Occipital lobe (tissue), 1 donor: ENCODE measurements at regions not wholly inside any gene's neighbourhood (a gene's known extent, or its start where the extent isn't known, plus 50 kb on each side); places are given as distances from the start of the nearest gene placed in this dataset.
A peak's percentile ranks its signal among the peaks of the same experiment; 100 is the strongest.

Source experiments
- DNase-seq: peaks from one replicate; lab custom pipeline; 2025; lab: John Stamatoyannopoulos, UW

- no peak for DNase-seq
These were observed 88.0 kb upstream of the CTNNA1 start for GRCh38 chr5:138665261-138665660.

- no peak for DNase-seq
These were observed 88.8 kb upstream of the CTNNA1 start for GRCh38 chr5:138664276-138664943.

DNA sequence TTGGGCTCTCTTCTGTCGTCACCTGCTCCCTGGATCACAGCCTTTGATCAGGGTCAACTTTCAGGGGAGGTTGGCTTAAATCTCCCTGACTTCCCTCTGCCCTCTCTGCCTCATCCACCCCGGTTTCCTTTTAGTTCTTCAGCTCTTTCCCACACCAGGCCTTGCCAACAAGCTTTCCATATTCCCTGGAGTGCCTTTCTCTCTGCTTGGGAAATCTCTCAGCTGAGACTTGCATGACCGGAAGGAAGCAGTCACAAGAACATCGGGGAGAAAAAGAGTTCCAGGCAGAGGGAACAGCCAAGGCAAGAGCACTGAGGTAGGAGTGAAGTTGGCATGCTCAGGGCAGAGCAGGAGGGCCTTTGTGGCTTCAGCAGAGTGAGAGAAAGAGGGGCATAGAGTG lies 88.4 kb upstream of the HSPA9 start:
- no peak for DNase-seq

DNA sequence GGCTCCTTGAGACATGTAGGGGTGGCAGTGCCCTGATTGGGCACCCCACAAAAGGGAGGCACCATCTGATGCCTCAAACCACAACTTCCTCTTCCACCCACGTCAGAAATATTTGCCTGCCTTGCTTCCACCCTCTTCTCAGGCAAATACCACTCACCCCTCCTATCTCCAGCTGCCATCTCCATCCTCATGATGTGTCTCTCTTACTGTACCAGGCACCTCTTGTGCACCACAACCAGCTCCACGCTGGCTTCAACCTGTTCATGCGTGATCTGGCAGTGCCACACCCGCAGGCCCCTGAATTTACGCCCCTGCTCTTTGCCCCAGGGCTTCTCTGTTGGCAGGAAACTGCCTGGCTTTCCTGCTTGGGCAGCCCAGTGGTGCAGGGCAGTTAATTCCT lies 87.8 kb upstream of the HSPA9 start:
- DNase-seq: no peak

- DNase-seq: no peak
These were observed 87.4 kb upstream of the HSPA9 start for GRCh38 chr5:138662599-138662998.

DNA sequence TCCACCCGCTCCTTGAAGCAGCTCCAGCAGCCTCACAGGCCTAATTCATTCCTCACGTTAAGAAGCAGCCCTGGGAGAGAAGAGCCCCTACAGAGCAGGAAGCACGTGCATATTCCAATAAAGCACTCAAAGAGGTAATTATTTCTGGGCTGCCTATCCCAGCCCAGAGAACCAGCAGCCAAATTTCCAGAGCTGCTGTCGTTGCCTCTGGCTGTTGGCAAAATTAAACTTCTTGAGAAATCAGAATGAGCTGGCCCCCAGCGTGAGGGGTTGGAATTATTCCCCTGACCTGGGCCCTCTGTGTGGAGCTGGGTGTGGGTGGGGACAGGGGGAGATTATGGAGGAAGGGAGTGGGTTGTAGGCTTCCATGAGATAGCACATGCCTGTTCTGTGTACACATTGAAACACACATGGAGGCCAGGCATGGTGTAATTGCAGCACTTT lies 86.8 kb upstream of the HSPA9 start:
- no peak for DNase-seq

GRCh38 chr5:138661291-138661960 lies 86.2 kb upstream of the HSPA9 start:
- DNase-seq: no peak

DNA sequence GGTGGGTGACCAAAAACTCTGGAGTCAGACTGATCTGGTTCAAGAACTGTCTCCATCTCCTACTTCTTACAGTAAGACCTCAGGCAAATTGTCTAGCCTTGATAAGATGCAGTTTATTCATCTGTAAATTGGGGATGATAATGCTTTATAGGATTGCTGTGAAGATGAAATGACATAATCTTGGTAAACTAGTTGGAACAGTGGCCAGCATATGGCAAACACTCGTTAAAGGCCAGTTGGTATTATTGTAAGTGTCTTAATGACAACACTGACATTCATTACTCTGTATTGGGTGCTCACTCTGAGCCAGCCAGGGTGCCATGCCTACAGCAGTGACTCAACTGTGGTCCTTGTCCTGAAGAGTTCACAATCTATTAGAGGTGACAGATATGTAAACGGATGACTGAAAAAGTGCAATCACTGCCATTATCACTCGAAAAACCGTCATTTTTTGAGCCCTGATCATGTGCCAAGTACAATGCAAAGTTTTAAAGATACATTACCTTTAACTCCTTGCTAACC lies 84.9 kb upstream of the HSPA9 start:
- DNase-seq: no peak

- no peak for DNase-seq
These were observed 84.4 kb upstream of the HSPA9 start for GRCh38 chr5:138659561-138659960.

- DNase-seq: no peak
These were observed 83.9 kb upstream of the HSPA9 start for GRCh38 chr5:138659121-138659520.

GRCh38 chr5:138658676-138659075 lies 83.5 kb upstream of the HSPA9 start:
- DNase-seq: no peak

- DNase-seq: no peak
These were observed 82.2 kb upstream of the HSPA9 start for GRCh38 chr5:138657360-138657759.

GRCh38 chr5:138656916-138657315 lies 81.7 kb upstream of the HSPA9 start:
- DNase-seq: no peak

DNA sequence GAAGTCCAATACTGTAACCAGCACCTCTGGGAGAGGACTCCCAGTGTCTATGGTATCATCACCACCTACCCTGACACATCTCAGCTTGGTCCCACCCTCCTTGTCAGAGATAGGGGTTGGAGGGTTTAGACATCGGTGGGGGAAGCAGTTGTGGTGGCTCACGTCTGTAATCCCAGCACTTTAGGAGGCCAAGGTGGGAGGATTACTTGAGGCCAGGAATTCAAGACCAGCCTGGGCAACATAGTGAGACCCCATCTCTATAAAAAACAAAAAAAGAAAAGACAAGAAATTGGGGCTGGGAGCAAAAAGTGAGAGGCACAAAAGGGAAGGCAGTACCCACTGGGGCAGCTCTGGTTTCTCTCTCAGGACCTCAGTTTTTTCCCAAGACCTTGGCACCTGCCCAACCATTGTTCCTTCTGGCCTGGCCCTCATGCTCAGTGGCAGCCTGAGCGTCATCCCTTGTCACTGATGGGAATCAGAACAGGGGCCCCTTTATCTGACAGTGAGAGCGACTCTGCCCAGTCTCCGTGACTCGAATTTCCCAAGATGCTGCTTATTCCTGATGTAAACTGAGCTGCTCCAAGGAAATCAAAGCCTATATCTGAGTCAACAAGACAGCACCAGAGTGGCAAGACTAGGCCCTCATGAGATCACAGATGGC lies 80.5 kb upstream of the HSPA9 start:
- DNase-seq: peak; percentile 80

- DNase-seq: no peak
These were observed 79.2 kb upstream of the HSPA9 start for GRCh38 chr5:138654281-138654867.

DNA sequence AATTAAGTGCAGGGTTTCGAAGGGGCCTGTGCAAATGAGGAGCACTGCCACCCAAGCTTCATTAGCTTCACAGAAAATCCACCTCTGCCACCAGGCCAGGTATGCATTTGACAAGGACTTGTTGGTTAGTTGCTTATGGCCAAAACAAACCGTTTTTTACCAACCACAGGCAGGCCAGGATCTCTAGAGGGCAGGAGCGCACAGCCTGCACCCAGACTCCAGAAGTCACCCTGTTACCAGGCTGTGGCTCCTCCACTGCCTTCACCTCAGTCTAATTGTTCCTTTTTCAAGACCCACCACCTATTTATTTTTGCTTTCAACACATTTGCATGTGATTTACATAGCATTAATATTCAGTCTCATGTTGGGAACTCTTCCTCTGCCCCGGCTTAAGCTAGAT lies 78.3 kb upstream of the HSPA9 start:
- DNase-seq: no peak

- DNase-seq: no peak
These were observed 76.5 kb upstream of the HSPA9 start for GRCh38 chr5:138651767-138652117.

GRCh38 chr5:138651058-138651766 lies 76.0 kb upstream of the HSPA9 start:
- DNase-seq: no peak

DNA sequence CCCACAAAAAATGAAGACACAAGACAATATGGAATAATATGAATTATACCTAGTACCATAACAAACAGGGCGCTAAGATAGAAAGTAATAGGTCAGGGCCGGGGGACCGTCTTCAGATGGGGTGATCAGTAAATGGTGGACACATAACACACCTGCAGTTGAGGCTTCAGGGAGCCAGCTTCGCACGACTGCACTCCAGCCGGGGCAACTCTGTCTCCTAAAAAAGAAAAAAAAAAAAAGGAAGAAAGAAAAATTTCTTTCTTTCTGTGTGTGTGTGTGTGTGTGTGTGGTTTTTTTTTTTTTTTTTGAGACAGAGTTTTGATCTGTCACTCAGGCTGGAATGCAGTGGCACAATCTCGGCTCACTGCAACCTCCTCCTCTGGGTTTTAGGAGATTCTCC lies 75.0 kb upstream of the HSPA9 start:
- DNase-seq: no peak

- no peak for DNase-seq
These were observed 74.6 kb upstream of the HSPA9 start for GRCh38 chr5:138649775-138650174.

DNA sequence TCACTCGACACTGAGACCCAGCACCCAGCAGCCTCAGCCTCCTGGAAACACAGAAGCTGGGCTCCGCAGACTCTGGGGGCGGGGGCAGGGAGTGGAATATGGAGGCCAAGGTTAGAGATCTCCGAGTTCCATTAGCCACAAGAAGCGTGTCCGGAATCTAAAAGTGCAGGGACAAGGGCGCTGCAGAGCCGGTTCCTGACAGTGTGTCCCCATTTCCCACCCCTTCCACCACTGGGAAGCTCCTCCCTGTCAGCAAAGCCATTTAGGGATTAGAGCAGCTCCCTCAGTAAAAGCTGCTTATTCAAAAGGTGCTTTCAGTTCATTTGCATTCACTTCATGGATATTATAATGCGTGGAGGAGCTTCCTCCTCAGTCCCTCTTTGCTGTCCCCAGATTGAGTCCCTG lies 74.1 kb upstream of the HSPA9 start:
- DNase-seq: no peak

DNA sequence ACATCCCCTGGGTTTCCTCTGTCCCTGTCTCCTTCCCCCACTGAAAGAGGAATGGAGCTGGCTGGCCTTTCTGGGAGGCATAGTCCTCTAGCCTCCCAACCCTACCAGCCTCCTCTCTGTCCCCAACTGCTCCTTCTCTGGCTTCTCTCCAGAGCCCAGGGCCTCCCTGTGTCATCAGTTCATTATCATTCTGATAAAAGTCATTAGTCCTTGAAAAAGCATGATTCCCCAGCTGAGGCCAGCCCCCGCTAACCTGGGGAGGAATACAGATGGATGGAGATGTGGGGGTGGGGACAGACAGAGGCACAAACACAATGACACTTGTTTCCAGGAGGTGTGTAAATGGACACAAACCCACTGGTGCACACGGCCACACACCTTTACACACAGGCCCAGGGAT lies 73.6 kb upstream of the HSPA9 start:
- DNase-seq: no peak
